ENCODE measurements at regions not wholly inside any gene's neighbourhood (a gene's known extent, or its start where the extent isn't known, plus 50 kb on each side); places are given as distances from the start of the nearest gene placed in this dataset.
"Not testable (repeated sequence)": the region's sequence is repeated elsewhere in the genome, so short reads cannot be mapped to it uniquely, and the experiment has no call there.

DNA sequence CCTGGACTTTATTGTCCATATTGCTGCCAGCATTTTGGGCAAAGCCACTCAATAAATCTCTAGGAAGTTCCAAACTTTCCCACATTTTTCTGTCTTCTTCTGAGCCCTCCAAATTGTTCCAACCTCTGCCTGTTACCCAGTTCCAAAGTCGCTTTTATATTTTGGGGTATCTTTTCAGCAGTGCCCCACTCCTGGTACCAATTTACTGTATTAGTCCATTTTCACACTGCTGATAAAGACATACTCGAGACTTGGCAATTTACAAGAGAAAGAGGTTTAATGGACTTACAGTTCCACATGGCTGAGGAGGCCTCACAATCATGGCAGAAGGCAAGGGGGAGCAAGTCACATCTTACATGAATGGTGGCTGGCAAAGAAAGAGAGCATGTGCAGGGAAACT, 53.4 kb downstream of the AHSP start:
- not testable (repeated sequence) for H3K4me3 ChIP-seq (ENCODE audit: low read depth, low read length); H3K27me3 ChIP-seq (ENCODE audit: control insufficient read depth, insufficient read depth, low read length); H3K36me3 ChIP-seq (ENCODE audit: control insufficient read depth, insufficient read depth, low read length); H3K4me1 ChIP-seq (ENCODE audit: control insufficient read depth, insufficient read depth, low read length); H3K27ac ChIP-seq (ENCODE audit: low read depth, low read length); H3K9ac ChIP-seq (ENCODE audit: low read length)
- H3K9me3 ChIP-seq (ENCODE audit: control insufficient read depth, insufficient read depth, low read depth, low read length) = peaks cover 49% of the 10 kb centered on the region

- H3K36me3 ChIP-seq (ENCODE audit: control insufficient read depth, insufficient read depth, low read length); H3K27me3 ChIP-seq (ENCODE audit: control insufficient read depth, insufficient read depth, low read length); H3K4me3 ChIP-seq (ENCODE audit: low read depth, low read length); H3K27ac ChIP-seq (ENCODE audit: low read depth, low read length); H3K9ac ChIP-seq (ENCODE audit: low read length); H3K4me1 ChIP-seq (ENCODE audit: control insufficient read depth, insufficient read depth, low read length): not testable (repeated sequence)
- peaks cover 46% of the 10 kb centered on the region for H3K9me3 ChIP-seq (ENCODE audit: control insufficient read depth, insufficient read depth, low read depth, low read length)
These were observed 74.2 kb downstream of the AHSP start for GRCh38 chr16:31601737-31602384.

- Histone ChIP-seq H3K27ac (ENCODE audit: low read depth, low read length) (no peak overlapping the region), H3K36me3 (ENCODE audit: control insufficient read depth, insufficient read depth, low read length) (no peaks in the 10 kb centered on the region), H3K9me3 (ENCODE audit: control insufficient read depth, insufficient read depth, low read depth, low read length) (peaks cover 24% of the 10 kb centered on the region; the same call in 1 of the 2 replicates), H3K9ac (ENCODE audit: low read length) (no peak overlapping the region), H3K4me1 (ENCODE audit: control insufficient read depth, insufficient read depth, low read length) (no peaks in the 10 kb centered on the region), H3K27me3 (ENCODE audit: control insufficient read depth, insufficient read depth, low read length) (no peaks in the 10 kb centered on the region), H3K4me3 (ENCODE audit: low read depth, low read length) (no peak overlapping the region)
These were observed 90.4 kb downstream of the AHSP start for GRCh38 chr16:31618130-31618529.

GRCh38 chr16:31636433-31636832, 108.7 kb downstream of the AHSP start:
- peaks cover 20% of the 10 kb centered on the region; the same call in 1 of the 2 replicates for H3K9me3 ChIP-seq (ENCODE audit: control insufficient read depth, insufficient read depth, low read depth, low read length)
- no peak overlapping the region for H3K27ac ChIP-seq (ENCODE audit: low read depth, low read length)
- peaks cover 6% of the 10 kb centered on the region; the same call in 1 of the 2 replicates for H3K27me3 ChIP-seq (ENCODE audit: control insufficient read depth, insufficient read depth, low read length)
- H3K4me1 ChIP-seq (ENCODE audit: control insufficient read depth, insufficient read depth, low read length) = no peaks in the 10 kb centered on the region
- H3K4me3 ChIP-seq (ENCODE audit: low read depth, low read length) = no peak overlapping the region
- H3K9ac ChIP-seq (ENCODE audit: low read length) = no peak overlapping the region
- H3K36me3 ChIP-seq (ENCODE audit: control insufficient read depth, insufficient read depth, low read length) = no peaks in the 10 kb centered on the region

DNA sequence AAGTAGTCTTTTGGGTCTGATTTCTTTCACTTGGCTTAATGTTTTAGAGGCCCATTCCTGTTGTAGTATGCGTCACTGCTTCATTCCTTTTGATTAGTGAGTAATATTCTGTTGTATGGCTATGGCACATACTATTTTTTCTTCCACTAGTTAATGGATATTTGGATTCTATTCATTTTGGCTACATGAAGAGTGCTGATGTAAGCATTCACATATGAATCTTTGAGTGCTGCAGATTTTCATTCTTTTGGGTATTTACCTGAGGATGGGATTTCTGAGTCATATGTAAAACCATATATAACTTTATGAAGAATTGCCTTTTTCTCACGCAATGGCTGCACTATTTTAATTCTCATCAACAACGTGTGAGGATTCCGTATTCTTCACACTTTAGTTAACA, 113.6 kb downstream of the AHSP start:
- Histone ChIP-seq H3K9ac (ENCODE audit: low read length) (no peak overlapping the region), H3K36me3 (ENCODE audit: control insufficient read depth, insufficient read depth, low read length) (no peaks in the 10 kb centered on the region), H3K4me1 (ENCODE audit: control insufficient read depth, insufficient read depth, low read length) (no peaks in the 10 kb centered on the region), H3K27ac (ENCODE audit: low read depth, low read length) (no peak overlapping the region), H3K9me3 (ENCODE audit: control insufficient read depth, insufficient read depth, low read depth, low read length) (peaks cover 26% of the 10 kb centered on the region; the same call in 1 of the 2 replicates), H3K27me3 (ENCODE audit: control insufficient read depth, insufficient read depth, low read length) (peaks cover 6% of the 10 kb centered on the region; the same call in 1 of the 2 replicates), H3K4me3 (ENCODE audit: low read depth, low read length) (no peak overlapping the region)

- not testable (repeated sequence) for H3K9ac ChIP-seq (ENCODE audit: low read length); H3K4me1 ChIP-seq (ENCODE audit: control insufficient read depth, insufficient read depth, low read length); H3K27ac ChIP-seq (ENCODE audit: low read depth, low read length); H3K27me3 ChIP-seq (ENCODE audit: control insufficient read depth, insufficient read depth, low read length); H3K4me3 ChIP-seq (ENCODE audit: low read depth, low read length); H3K36me3 ChIP-seq (ENCODE audit: control insufficient read depth, insufficient read depth, low read length)
- peaks cover 34% of the 10 kb centered on the region; the same call in 1 of the 2 replicates for H3K9me3 ChIP-seq (ENCODE audit: control insufficient read depth, insufficient read depth, low read depth, low read length)
These were observed 128.0 kb downstream of the AHSP start for GRCh38 chr16:31655674-31656073.

DNA sequence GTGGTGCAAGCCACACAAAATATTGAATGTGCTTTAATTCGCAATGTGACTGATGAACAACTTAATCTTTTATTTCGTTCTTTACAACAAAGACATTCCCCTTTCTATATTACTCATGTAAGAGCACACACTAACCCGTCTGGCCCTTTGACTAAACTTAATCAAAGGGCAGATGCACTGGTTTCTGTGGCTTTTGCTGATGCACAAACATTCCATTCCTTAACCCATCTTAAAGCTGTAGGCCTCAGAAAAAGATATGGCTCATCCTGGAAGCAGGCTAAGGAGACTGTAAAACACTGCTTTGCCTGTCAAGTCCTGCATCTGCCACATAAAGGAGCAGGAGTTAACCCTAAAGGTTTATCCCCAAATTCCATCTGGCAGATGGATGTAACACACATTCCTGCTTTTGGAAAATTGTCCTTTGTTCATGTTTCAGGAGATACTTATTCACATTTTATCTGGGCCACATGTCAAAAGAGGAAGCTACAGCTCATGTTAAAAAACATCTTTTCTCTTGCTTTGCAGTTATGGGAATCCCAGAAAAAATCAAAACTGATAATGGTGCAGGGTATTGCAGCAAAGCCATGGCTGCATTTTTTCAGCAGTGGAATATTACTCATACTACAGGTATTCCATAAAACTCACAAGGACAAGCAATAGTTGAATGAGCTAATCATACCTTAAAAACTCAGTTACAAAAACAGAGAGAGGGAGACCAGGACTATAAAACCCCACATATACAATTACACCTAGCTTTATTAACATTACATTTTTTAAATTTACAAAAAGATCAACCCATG, 137.2 kb downstream of the AHSP start:
- Histone ChIP-seq H3K9me3 (ENCODE audit: control insufficient read depth, insufficient read depth, low read depth, low read length) (peaks cover 53% of the 10 kb centered on the region), H3K27ac (ENCODE audit: low read depth, low read length) (no peak overlapping the region), H3K4me1 (ENCODE audit: control insufficient read depth, insufficient read depth, low read length) (no peaks in the 10 kb centered on the region), H3K27me3 (ENCODE audit: control insufficient read depth, insufficient read depth, low read length) (no peaks in the 10 kb centered on the region), H3K4me3 (ENCODE audit: low read depth, low read length) (no peak overlapping the region), H3K9ac (ENCODE audit: low read length) (no peak overlapping the region), H3K36me3 (ENCODE audit: control insufficient read depth, insufficient read depth, low read length) (no peaks in the 10 kb centered on the region)

DNA sequence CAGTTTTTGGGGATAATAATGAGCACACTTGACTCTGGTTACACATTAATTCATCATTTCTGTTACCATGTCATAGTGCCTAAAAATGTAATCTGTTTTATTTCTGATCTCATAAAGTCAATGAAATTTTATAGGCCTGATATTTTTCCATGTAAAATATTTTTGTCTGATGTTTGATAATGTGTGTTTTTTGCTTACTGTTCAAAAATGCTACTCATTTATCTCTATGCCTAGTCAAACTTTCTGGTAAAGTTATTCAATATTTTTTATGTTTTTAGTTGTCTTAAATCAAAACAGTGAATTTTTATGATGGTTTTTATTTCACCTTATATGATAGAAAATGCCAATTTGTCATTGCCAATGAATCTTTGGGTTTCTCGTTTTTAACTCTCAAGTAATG, 147.0 kb downstream of the AHSP start:
- Histone ChIP-seq H3K27me3 (ENCODE audit: control insufficient read depth, insufficient read depth, low read length) (no peaks in the 10 kb centered on the region; the same call in 1 of the 2 replicates), H3K27ac (ENCODE audit: low read depth, low read length) (no peak overlapping the region), H3K9ac (ENCODE audit: low read length) (no peak overlapping the region), H3K36me3 (ENCODE audit: control insufficient read depth, insufficient read depth, low read length) (no peaks in the 10 kb centered on the region), H3K4me1 (ENCODE audit: control insufficient read depth, insufficient read depth, low read length) (no peaks in the 10 kb centered on the region), H3K4me3 (ENCODE audit: low read depth, low read length) (no peak overlapping the region), H3K9me3 (ENCODE audit: control insufficient read depth, insufficient read depth, low read depth, low read length) (peaks cover 42% of the 10 kb centered on the region; the same call in 1 of the 2 replicates)

DNA sequence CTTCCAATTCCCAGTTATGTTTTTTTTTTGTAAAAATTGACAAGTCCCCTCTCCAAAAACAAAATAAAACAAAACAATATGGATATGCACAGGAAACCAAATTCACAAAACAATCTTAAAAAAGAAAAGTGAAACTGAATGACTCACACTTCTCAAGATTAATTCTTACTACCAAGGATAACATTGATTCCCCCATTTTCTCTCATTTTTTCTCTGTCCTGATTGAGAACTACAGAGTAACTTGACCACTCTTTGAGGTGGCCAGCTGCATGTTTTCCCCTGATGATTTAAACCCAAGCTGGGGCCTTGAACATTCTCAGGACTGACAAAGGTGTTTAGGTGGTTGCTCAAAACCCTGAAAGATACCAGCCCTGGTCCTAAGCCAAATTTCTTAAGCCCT, 149.0 kb downstream of the AHSP start:
- H3K9ac ChIP-seq (ENCODE audit: low read length) = no peak overlapping the region
- peaks cover 43% of the 10 kb centered on the region; the same call in 1 of the 2 replicates for H3K9me3 ChIP-seq (ENCODE audit: control insufficient read depth, insufficient read depth, low read depth, low read length)
- no peaks in the 10 kb centered on the region; the same call in 1 of the 2 replicates for H3K27me3 ChIP-seq (ENCODE audit: control insufficient read depth, insufficient read depth, low read length)
- no peak overlapping the region for H3K27ac ChIP-seq (ENCODE audit: low read depth, low read length)
- no peak overlapping the region for H3K4me3 ChIP-seq (ENCODE audit: low read depth, low read length)
- no peaks in the 10 kb centered on the region for H3K36me3 ChIP-seq (ENCODE audit: control insufficient read depth, insufficient read depth, low read length)
- H3K4me1 ChIP-seq (ENCODE audit: control insufficient read depth, insufficient read depth, low read length) = no peaks in the 10 kb centered on the region

DNA sequence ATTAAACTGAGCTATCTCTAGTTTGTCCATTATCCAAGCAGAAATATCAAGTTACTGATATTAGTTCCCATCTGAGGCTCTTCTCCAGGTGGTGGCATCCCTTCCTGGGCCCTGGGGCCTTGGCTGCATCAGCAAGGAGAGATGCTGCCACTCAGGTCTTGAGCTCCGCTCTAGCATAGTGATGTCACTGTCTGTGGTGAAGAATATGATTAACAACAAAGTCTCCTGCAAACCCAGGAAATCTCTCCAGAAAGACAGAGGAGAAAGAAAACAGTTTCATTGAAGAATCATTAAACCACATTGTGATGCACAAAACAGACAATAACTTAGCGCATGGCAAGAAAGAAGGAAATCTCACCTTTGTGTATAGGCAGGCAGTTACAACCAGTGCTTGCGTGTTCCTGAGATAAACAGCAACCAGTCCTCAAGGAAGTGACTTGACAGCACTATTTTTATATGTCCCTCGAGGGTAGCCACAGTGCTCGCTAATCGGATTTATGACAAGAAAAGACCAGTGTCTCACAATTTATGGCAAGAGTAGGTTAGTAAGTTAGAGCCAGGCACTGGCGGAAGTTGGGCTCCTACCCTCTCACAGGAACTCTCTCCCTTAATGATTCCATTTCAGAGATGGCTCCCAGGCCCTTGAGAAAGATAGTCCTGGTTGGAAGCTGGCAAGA, 151.1 kb downstream of the AHSP start:
- peaks cover 25% of the 10 kb centered on the region; the same call in 1 of the 2 replicates for H3K9me3 ChIP-seq (ENCODE audit: control insufficient read depth, insufficient read depth, low read depth, low read length)

DNA sequence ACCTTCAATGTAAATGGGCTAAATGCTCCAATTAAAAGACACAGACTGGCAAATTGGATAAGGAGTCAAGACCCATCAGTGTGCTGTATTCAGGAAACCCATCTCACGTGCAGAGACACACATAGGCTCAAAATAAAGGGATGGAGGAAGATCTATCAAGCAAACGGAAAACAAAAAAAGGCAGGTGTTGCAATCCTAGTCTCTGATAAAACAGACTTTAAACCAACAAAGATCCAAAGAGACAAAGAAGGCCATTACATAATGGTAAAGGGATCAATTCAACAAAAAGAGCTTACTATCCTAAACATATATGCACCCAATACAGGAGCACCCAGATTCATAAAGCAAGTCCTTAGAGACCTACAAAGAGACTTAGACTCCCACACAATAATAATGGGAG, 161.6 kb downstream of the AHSP start:
- H3K27me3 ChIP-seq (ENCODE audit: control insufficient read depth, insufficient read depth, low read length); H3K9ac ChIP-seq (ENCODE audit: low read length); H3K27ac ChIP-seq (ENCODE audit: low read depth, low read length); H3K4me1 ChIP-seq (ENCODE audit: control insufficient read depth, insufficient read depth, low read length); H3K36me3 ChIP-seq (ENCODE audit: control insufficient read depth, insufficient read depth, low read length); H3K4me3 ChIP-seq (ENCODE audit: low read depth, low read length): not testable (repeated sequence)
- peaks cover 18% of the 10 kb centered on the region; the same call in 1 of the 2 replicates for H3K9me3 ChIP-seq (ENCODE audit: control insufficient read depth, insufficient read depth, low read depth, low read length)

More for the DNA sequence above, 151.1 kb downstream of the AHSP start:
- no peak overlapping the region for H3K4me3 ChIP-seq (ENCODE audit: low read depth, low read length)
- no peak overlapping the region for H3K9ac ChIP-seq (ENCODE audit: low read length)
- H3K4me1 ChIP-seq (ENCODE audit: control insufficient read depth, insufficient read depth, low read length) = no peaks in the 10 kb centered on the region
- H3K27me3 ChIP-seq (ENCODE audit: control insufficient read depth, insufficient read depth, low read length) = no peaks in the 10 kb centered on the region; the same call in 1 of the 2 replicates
- H3K36me3 ChIP-seq (ENCODE audit: control insufficient read depth, insufficient read depth, low read length) = no peaks in the 10 kb centered on the region
- H3K27ac ChIP-seq (ENCODE audit: low read depth, low read length) = no peak overlapping the region

All from HUES6 (cell line).